CD4-positive, alpha-beta T cell (primary cell): ENCODE measurements at regions not wholly inside any gene's neighbourhood (a gene's known extent, or its start where the extent isn't known, plus 50 kb on each side); places are given as distances from the start of the nearest gene placed in this dataset.

Experiments
- ATAC-seq: fragments of 200-7000 bp; cut with Tn5 transposase; one replicate; pipeline ENCODE4 v1.10.0; 2022; ENCODE audit warnings: mild to moderate bottlenecking; ENCODE audit not compliant: poor library complexity
- CTCF ChIA-PET: fragments of 350-600 bp; sonication (Branson Sonifier 250); formaldehyde crosslinking; loops from one replicate; lab custom pipeline; 2021; ENCODE audit warnings: antibody characterized with exemption, inconsistent platforms; lab: Charles Lee
- POLR2A ChIA-PET: fragments of 350-600 bp; sonication (Branson Sonifier 250); formaldehyde crosslinking; loops from one replicate; lab custom pipeline; 2021; ENCODE audit warnings: antibody characterized with exemption, inconsistent platforms; lab: Charles Lee
- DNase-seq, 14 experiments: peaks; one replicate each; pipeline ENCODE4 v3.0.0-alpha.2; 2013 to 2020; ENCODE audit warnings: mixed read lengths in 2 of 14
- H3K27ac ChIP-seq, 2 donors: one replicate each; pipeline versions ENCODE4 v1.5.1 to v1.7.0; 2013; ENCODE audit warnings: low read length in 2 of 2, low read depth in 1 of 2, mild to moderate bottlenecking in 1 of 2
- H3K27me3 ChIP-seq, 2 experiments: 1 replicate in 1 of 2; 2 replicates in 1 of 2; pipeline versions ENCODE4 v1.6.1 to v1.7.0; 2013; ENCODE audit warnings: low read length in 2 of 2, control low read depth in 1 of 2, mild to moderate bottlenecking in 1 of 2, moderate library complexity in 1 of 2; ENCODE audit not compliant: insufficient read depth in 2 of 2, control insufficient read depth in 1 of 2
- H3K36me3 ChIP-seq: one replicate; pipeline ENCODE4 v1.6.1; 2013; ENCODE audit warnings: low read length, control low read depth; ENCODE audit not compliant: insufficient read depth
- H3K4me1 ChIP-seq: one replicate; pipeline ENCODE4 v1.6.1; 2013; ENCODE audit warnings: low read length, control low read depth; ENCODE audit not compliant: insufficient read depth
- H3K4me3 ChIP-seq: one replicate; pipeline ENCODE4 v1.5.1; 2013; ENCODE audit warnings: mild to moderate bottlenecking, low read length, moderate library complexity
- H3K9me3 ChIP-seq, 2 experiments: 1 replicate in 1 of 2; 2 replicates in 1 of 2; pipeline versions ENCODE4 v1.6.1 to v1.7.0; 2013; ENCODE audit warnings: low read length in 2 of 2, mild to moderate bottlenecking in 2 of 2, control low read depth in 1 of 2, moderate library complexity in 1 of 2; ENCODE audit not compliant: control insufficient read depth in 1 of 2, insufficient read depth in 1 of 2
- H3K27ac Mint-ChIP-seq: one replicate; pipeline ENCODE4 v1.8.0; 2020; ENCODE audit warnings: mixed read lengths
- H3K27me3 Mint-ChIP-seq: one replicate; pipeline ENCODE4 v1.8.0; 2021; ENCODE audit warnings: mixed read lengths
- H3K36me3 Mint-ChIP-seq: one replicate; pipeline ENCODE4 v1.8.0; 2021; ENCODE audit warnings: low read depth, mixed read lengths
- H3K4me1 Mint-ChIP-seq: one replicate; pipeline ENCODE4 v1.8.0; 2021; ENCODE audit warnings: low read depth, mixed read lengths
- H3K4me3 Mint-ChIP-seq: one replicate; pipeline ENCODE4 v1.8.0; 2020; ENCODE audit warnings: mild to moderate bottlenecking, mixed read lengths
- H3K9me3 Mint-ChIP-seq: one replicate; pipeline ENCODE4 v1.8.0; 2020; ENCODE audit warnings: mixed read lengths
- intact Hi-C, 2 experiments: fragments of 100-400 bp; cut with DNase I in 1 of 2; cut with micrococcal nuclease in 1 of 2; formaldehyde crosslinking; loops; one replicate each; pipeline versions ENCODE4 v1.15.1 to v1.9.0; 2023 to 2025; cut with DNase I, micrococcal nuclease
- TF ChIP-seq, protein P1 (sequence below): fragments of 200-600 bp; IDR thresholded peaks from one replicate; pipeline ENCODE4 v1.8.0; 2022; ENCODE audit warnings: antibody characterized with exemption, mild to moderate bottlenecking

DNA sequence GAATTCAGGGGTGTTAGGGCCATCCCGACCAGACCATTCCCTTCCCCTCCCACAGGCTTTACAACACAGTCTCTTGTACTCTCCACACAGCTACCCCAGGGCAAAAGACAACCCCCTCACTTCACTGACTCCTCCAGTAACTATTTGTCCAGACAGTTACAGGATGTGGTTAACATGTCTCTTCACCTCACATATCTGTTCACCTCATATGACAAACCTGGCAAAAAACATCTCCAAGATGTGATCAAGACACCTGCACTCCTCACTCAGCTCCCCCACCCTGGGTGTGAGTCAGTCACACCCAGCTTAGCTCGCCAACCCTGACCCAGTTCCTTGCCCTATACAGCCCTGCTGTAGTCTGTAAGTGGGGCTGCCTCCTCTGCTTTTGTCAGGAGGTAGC lies 490.5 kb upstream of the CHRM3 start:
- no peak overlapping the region for H3K27ac Mint-ChIP-seq
- ChIA-PET CTCF (no interaction called here), POLR2A (no interaction called here)
- no peaks in the 10 kb centered on the region for H3K36me3 ChIP-seq
- DNase-seq (no peak), ATAC-seq (no peak)
- H3K27me3 Mint-ChIP-seq = no peaks in the 10 kb centered on the region
- no peaks in the 10 kb centered on the region for H3K4me1 ChIP-seq
- no peak overlapping the region for H3K4me3 Mint-ChIP-seq
- no peak overlapping the region for H3K27ac ChIP-seq
- H3K9me3 Mint-ChIP-seq = peaks cover 4% of the 10 kb centered on the region
- no peaks in the 10 kb centered on the region for H3K4me1 Mint-ChIP-seq
- H3K4me3 ChIP-seq = no peak overlapping the region
- no peaks in the 10 kb centered on the region for H3K36me3 Mint-ChIP-seq
- H3K9me3 ChIP-seq = peaks cover 0 to 17% of the 10 kb centered on the region in 2 experiments
- no peaks in the 10 kb centered on the region for H3K27me3 ChIP-seq
- TF ChIP-seq, protein P1, sequence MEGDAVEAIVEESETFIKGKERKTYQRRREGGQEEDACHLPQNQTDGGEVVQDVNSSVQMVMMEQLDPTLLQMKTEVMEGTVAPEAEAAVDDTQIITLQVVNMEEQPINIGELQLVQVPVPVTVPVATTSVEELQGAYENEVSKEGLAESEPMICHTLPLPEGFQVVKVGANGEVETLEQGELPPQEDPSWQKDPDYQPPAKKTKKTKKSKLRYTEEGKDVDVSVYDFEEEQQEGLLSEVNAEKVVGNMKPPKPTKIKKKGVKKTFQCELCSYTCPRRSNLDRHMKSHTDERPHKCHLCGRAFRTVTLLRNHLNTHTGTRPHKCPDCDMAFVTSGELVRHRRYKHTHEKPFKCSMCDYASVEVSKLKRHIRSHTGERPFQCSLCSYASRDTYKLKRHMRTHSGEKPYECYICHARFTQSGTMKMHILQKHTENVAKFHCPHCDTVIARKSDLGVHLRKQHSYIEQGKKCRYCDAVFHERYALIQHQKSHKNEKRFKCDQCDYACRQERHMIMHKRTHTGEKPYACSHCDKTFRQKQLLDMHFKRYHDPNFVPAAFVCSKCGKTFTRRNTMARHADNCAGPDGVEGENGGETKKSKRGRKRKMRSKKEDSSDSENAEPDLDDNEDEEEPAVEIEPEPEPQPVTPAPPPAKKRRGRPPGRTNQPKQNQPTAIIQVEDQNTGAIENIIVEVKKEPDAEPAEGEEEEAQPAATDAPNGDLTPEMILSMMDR = no peak
- intact Hi-C loops = no loop called here

DNA sequence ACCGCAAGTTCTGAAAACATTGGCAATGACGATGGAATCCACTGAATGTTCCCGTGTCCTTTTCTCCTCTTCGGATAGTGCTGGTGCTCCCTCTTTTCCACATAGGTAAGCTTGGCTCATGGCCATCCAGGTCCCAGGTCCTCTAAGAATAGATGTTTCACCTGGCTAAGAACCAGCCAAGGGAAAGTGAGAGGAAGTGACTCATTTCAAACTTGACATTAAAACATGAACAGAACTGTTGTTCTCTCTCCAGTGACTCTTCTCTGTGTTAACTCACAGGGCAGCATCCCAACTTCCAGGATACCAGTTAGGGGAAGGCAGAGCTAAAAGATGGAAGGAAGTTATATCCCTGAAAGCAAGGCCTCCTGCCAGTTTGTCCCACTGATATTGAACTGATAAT lies 493.8 kb upstream of the CHRM3 start:
- H3K4me3 Mint-ChIP-seq = no peak overlapping the region
- no peak for DNase-seq

DNA sequence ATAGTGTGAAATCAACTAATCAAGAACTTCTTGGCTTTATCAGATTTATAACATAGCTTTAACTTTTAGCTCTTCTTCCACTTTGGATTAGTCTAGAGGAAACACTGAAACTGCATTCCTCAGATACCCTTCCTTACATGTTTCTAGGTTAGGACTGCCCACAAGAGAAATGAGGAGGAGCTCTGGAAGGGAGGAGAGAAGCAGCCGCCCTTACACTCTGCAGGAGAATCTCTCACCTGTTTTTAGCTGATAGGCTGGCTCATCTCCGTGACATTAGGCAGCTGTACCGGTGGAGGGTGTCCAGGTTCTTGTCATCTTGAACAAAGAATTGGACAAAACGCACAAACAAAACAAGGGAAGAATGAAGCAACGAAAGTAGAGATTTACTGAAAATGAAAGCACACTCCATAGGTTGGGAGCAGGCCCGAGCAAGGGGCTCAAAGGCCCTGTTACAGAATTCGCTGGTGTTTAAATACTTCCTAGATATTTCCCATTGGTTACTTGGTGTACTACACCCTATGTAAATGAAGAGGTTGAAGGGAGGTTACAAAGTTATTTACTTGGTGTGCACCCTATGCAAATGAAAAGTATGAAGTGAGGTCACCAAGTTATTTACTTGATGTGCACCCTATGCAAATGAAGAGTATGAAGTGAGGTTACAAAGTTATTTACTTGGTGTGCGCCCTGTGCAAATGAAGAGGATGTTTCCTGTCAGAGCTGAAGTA lies 524.9 kb upstream of the CHRM3 start:
- ATAC-seq (no peak), DNase-seq (no peak)
- TF ChIP-seq, protein P1 = no peak
- Mint-ChIP-seq H3K4me3 (no peak overlapping the region), H3K36me3 (no peaks in the 10 kb centered on the region), H3K9me3 (peaks cover 17% of the 10 kb centered on the region), H3K27ac (no peak overlapping the region), H3K4me1 (no peaks in the 10 kb centered on the region), H3K27me3 (no peaks in the 10 kb centered on the region)
- POLR2A ChIA-PET = no interaction called here
- Histone ChIP-seq H3K27ac (no peak overlapping the region), H3K9me3 (peaks cover 0 to 9% of the 10 kb centered on the region in 2 experiments), H3K4me3 (no peak overlapping the region), H3K27me3 (no peaks in the 10 kb centered on the region), H3K4me1 (no peaks in the 10 kb centered on the region), H3K36me3 (no peaks in the 10 kb centered on the region)
- CTCF ChIA-PET = no interaction called here
- intact Hi-C loops = no loop called here

More for the DNA sequence above, 493.8 kb upstream of the CHRM3 start:
- no peaks in the 10 kb centered on the region for H3K27me3 ChIP-seq
- Mint-ChIP-seq H3K27ac (no peak overlapping the region), H3K4me1 (no peaks in the 10 kb centered on the region), H3K36me3 (no peaks in the 10 kb centered on the region), H3K9me3 (peaks cover 4% of the 10 kb centered on the region), H3K27me3 (no peaks in the 10 kb centered on the region)
- ATAC-seq = no peak
- POLR2A ChIA-PET = no interaction called here
- H3K27ac ChIP-seq = no peak overlapping the region
- no peaks in the 10 kb centered on the region for H3K4me1 ChIP-seq
- CTCF ChIA-PET = no interaction called here
- intact Hi-C loops = no loop called here
- no peaks in the 10 kb centered on the region for H3K36me3 ChIP-seq
- TF ChIP-seq, protein P1 = no peak
- no peak overlapping the region for H3K4me3 ChIP-seq
- peaks cover 4 to 6% of the 10 kb centered on the region in 2 experiments for H3K9me3 ChIP-seq
